H1 (cell line): ENCODE measurements at regions not wholly inside any gene's neighbourhood (a gene's known extent, or its start where the extent isn't known, plus 50 kb on each side); places are given as distances from the start of the nearest gene placed in this dataset.

Experiments
- TF ChIP-seq, protein P1 (sequence below): IDR thresholded peaks from 2 replicates; pipeline ENCODE4 v1.6.1; 2012; ENCODE audit warnings: low read length, inconsistent platforms

DNA sequence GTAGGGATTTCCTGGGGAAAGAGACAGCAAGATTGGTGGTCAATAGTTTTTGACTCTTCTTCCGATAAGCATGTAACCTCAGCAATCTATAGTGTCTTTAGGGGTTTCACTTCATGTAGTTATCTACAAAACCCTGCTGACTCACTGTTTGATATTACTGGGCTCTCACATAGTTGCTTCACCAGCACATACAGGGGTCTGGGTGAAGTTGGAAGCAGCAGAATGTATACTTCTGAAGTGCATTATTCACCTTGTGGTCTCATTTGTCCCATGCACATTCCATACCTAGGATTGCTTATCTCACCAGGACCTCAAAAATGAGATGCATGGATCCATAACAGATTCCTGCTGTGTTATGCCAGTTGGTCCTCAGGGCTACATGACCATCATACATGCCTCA lies 280.0 kb downstream of the LRIG3 start (continued):
- TF ChIP-seq, protein P1, sequence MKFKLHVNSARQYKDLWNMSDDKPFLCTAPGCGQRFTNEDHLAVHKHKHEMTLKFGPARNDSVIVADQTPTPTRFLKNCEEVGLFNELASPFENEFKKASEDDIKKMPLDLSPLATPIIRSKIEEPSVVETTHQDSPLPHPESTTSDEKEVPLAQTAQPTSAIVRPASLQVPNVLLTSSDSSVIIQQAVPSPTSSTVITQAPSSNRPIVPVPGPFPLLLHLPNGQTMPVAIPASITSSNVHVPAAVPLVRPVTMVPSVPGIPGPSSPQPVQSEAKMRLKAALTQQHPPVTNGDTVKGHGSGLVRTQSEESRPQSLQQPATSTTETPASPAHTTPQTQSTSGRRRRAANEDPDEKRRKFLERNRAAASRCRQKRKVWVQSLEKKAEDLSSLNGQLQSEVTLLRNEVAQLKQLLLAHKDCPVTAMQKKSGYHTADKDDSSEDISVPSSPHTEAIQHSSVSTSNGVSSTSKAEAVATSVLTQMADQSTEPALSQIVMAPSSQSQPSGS: no peak
